Colonic mucosa (tissue), 4 donors: ENCODE measurements at regions not wholly inside any gene's neighbourhood (a gene's known extent, or its start where the extent isn't known, plus 50 kb on each side); places are given as distances from the start of the nearest gene placed in this dataset.

Source experiments
- DNase-seq: peaks from one replicate; pipeline ENCODE4 v3.0.0-alpha.2; 2020
- H3K27ac ChIP-seq: fragments of 200-600 bp; one replicate; pipeline ENCODE4 v1.8.0; 2021
- H3K27me3 ChIP-seq: fragments of 200-600 bp; one replicate; pipeline ENCODE4 v1.8.0; 2021
- H3K36me3 ChIP-seq: fragments of 200-600 bp; one replicate; pipeline ENCODE4 v1.8.0; 2021
- H3K4me1 ChIP-seq: fragments of 200-600 bp; one replicate; pipeline ENCODE4 v1.8.0; 2021; ENCODE audit warnings: mild to moderate bottlenecking
- H3K4me3 ChIP-seq: fragments of 200-600 bp; one replicate; pipeline ENCODE4 v1.8.0; 2021
- H3K9ac ChIP-seq, 2 donors: one replicate each; pipeline ENCODE4 v1.7.0; 2013; ENCODE audit warnings: control low read depth in 2 of 2, low read depth in 2 of 2, low read length in 2 of 2
- H3K9me3 ChIP-seq: fragments of 200-600 bp; one replicate; pipeline ENCODE4 v1.8.0; 2021
- CTCF ChIP-seq: fragments of 200-600 bp; IDR thresholded peaks from one replicate; pipeline ENCODE4 v1.8.0; 2022; ENCODE audit warnings: antibody characterized with exemption, mild to moderate bottlenecking
- intact Hi-C: fragments of 100-400 bp; cut with DNase I; formaldehyde crosslinking; loops from one replicate; pipeline ENCODE4 v1.14.1; 2022
- donor health status: healthy.
- donor health status: DM: no; HTN: no; CAD: no.
- donor health status: DM: no; HTN: no; CAD: no.

- intact Hi-C loops, result no loop called here
- Histone ChIP-seq H3K4me3 (no peak overlapping the region), H3K27ac (no peak overlapping the region), H3K9me3 (no peaks in the 10 kb centered on the region), H3K4me1 (no peaks in the 10 kb centered on the region), H3K36me3 (no peaks in the 10 kb centered on the region), H3K9ac (no peak overlapping the region), H3K27me3 (no peaks in the 10 kb centered on the region)
- no peak for DNase-seq
- TF ChIP-seq CTCF, result no peak
Observed at GRCh38 chr5:98651715-98652114, 121.7 kb upstream of the RGMB start.

GRCh38 chr5:98656125-98656795 lies 117.2 kb upstream of the RGMB start:
- Histone ChIP-seq H3K4me1 (no peaks in the 10 kb centered on the region), H3K9me3 (no peaks in the 10 kb centered on the region), H3K27me3 (no peaks in the 10 kb centered on the region), H3K27ac (no peak overlapping the region), H3K9ac (no peak overlapping the region), H3K4me3 (no peak overlapping the region), H3K36me3 (no peaks in the 10 kb centered on the region)
- intact Hi-C loops, result no loop called here
- no peak for DNase-seq
- TF ChIP-seq CTCF, result no peak

GRCh38 chr5:98656796-98657195 lies 116.7 kb upstream of the RGMB start:
- H3K4me3 ChIP-seq, result no peak overlapping the region
- no peaks in the 10 kb centered on the region for H3K4me1 ChIP-seq
- intact Hi-C loops, result no loop called here
- no peaks in the 10 kb centered on the region for H3K9me3 ChIP-seq
- no peaks in the 10 kb centered on the region for H3K36me3 ChIP-seq
- H3K9ac ChIP-seq, result no peak overlapping the region
- no peak overlapping the region for H3K27ac ChIP-seq
- H3K27me3 ChIP-seq, result no peaks in the 10 kb centered on the region
- no peak for TF ChIP-seq CTCF
- no peak for DNase-seq

- no peak for TF ChIP-seq CTCF
- no peaks in the 10 kb centered on the region for H3K4me1 ChIP-seq
- no peaks in the 10 kb centered on the region for H3K27me3 ChIP-seq
- no peak overlapping the region for H3K27ac ChIP-seq
- DNase-seq, result no peak
- no peak overlapping the region for H3K9ac ChIP-seq
- no peak overlapping the region for H3K4me3 ChIP-seq
- no peaks in the 10 kb centered on the region for H3K9me3 ChIP-seq
- H3K36me3 ChIP-seq, result no peaks in the 10 kb centered on the region
- intact Hi-C loops, result no loop called here
Observed at GRCh38 chr5:98657559-98657958, 115.9 kb upstream of the RGMB start.

GRCh38 chr5:98663521-98663920 lies 109.9 kb upstream of the RGMB start:
- no peak overlapping the region for H3K9ac ChIP-seq
- DNase-seq, result no peak
- no peaks in the 10 kb centered on the region for H3K4me1 ChIP-seq
- no peaks in the 10 kb centered on the region for H3K27me3 ChIP-seq
- no peaks in the 10 kb centered on the region for H3K9me3 ChIP-seq
- no peaks in the 10 kb centered on the region for H3K36me3 ChIP-seq
- no peak for TF ChIP-seq CTCF
- H3K27ac ChIP-seq, result no peak overlapping the region
- intact Hi-C loops, result no loop called here
- no peak overlapping the region for H3K4me3 ChIP-seq
